DND-41 (cell line): ENCODE measurements at regions not wholly inside any gene's neighbourhood (a gene's known extent, or its start where the extent isn't known, plus 50 kb on each side); places are given as distances from the start of the nearest gene placed in this dataset.

Experiments
- CTCF ChIP-seq: IDR thresholded peaks from 2 replicates; pipeline ENCODE4 v1.5.1; 2012; ENCODE audit warnings: borderline replicate concordance, low read length, moderate library complexity, mild to moderate bottlenecking; ENCODE audit not compliant: poor library complexity, severe bottlenecking; ENCODE audit errors: extremely low read depth
- EZH2 ChIP-seq: IDR thresholded peaks from 3 replicates; pipeline ENCODE4 v1.6.1; 2012; ENCODE audit warnings: borderline replicate concordance, low read depth, mild to moderate bottlenecking, moderate library complexity, low read length, inconsistent platforms; ENCODE audit not compliant: severe bottlenecking

- TF ChIP-seq CTCF = no peak
- no peak for TF ChIP-seq EZH2
Measured at GRCh38 chr22:48262596-48263430, 1500.4 kb downstream of the TBC1D22A start.
